Fibroblast of skin of left biceps (primary cell): ENCODE measurements at regions not wholly inside any gene's neighbourhood (a gene's known extent, or its start where the extent isn't known, plus 50 kb on each side); places are given as distances from the start of the nearest gene placed in this dataset.

Experiments used
- DNase-seq, 2 experiments: peaks; one replicate each; pipeline ENCODE4 v3.0.0-alpha.2; 2013; ENCODE audit warnings: low read depth in 2 of 2

DNA sequence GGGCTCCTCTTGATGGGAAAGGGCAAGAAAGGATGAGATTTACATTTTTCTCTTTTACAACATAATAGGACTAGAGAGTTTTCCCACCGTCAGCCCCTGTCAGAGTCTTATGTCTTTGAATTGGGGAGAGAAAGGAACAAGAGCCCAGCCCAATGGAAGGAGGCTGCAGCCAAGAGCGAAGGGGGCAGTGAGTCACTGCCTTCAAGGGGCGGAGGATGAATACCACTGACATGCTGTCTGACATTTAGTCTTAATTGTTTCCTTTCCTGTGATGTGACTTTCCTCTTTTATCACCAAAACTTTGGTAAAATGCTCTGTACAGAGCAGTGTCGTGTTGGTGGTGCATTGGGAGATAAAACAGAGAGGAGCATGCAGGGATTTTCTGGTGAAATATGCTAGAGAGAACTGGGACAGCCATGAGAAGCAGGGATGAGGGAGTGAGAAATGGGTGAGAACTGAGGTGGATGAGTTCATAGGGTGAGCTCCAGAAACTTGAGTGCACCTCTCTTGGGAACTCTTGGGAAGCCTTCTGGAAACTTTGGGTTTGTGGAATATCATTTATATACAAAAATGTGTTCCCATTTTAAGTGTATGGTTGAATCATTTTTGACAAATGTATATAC is 179.9 kb upstream of the FGGY start:
- no peak for DNase-seq

DNA sequence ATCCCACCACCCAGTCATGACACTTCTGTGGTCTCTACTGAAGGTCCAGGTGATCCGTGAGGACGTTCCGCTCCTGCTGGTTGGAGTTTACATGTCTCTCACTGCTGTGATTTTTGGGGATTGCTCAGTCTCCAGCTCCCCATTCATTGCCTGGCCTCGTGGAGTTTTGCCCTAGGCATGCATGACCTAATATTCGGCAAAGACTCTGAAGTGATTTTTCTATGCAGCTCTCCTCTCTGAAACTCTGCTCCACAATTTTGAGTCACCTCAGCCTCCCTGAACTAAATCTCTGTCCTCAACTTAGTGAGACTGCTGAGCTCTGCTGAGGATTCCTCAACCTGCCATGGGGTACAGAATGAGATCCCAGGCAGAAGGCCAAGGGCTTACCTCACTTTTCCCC is 174.4 kb upstream of the FGGY start:
- no peak for DNase-seq

DNA sequence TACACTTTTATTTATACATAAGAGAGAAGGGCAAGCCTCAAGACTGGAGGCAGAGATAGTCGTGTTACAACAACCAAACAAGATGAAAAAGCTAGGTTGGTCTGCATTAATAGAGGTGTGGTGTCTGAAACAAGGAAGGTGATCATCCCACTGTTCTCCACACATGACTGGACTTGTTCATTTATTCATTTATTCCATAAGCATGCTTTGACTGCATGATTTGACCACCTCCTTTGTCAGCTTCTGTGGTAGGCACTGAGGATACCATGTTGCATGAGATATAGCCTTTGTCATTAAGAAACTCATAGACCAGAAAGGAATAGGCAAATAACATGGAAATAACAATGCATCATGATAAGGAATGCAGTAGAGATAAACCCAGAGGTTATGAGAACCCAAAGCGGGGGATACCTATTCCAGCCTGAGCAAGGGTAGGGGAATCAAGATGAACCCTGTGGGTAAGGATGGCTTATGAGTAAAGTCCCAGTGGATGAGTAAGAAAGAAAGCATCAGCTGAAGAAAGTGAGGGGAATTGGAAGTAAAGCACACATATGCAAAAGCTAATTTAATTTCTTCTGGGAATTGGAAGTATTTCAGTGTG is 173.7 kb upstream of the FGGY start:
- DNase-seq = no peak

DNA sequence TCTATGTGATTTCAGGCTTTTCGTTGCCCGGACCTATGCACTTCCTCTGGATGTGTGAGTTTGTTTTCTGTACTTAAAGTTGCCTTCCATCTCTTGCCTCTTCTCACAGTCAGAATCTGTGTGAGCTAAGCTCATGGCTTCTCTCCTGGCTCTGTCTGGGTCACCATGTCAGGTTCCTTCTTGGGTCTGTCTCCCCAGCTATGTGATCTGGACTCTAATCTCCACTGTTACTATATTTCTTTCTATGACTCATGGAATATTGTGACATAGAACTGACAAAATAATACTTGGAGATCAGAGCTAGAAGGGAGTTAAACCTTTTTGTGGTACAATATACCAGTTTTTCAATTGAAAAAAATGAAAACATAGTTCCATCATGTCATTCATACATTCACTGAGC is 172.7 kb upstream of the FGGY start:
- no peak for DNase-seq

DNA sequence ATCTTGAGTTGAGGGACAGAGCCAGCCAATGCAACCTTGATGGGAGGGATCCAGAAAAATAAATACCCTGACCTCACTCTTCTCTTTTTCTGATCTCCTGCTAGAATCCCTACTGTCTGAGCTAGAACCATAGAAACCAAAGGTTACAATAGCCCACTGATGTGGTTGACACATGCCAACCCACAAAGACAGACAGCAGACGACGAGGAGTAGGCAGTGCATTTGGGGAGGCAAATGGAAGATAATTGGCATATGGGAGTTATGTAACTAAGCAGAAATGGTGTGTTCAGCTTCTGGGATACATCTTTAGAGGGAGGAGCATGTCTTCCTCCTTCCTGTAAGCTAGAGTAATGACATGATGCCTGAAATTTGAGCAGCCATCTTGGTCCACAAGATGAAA is 171.7 kb upstream of the FGGY start:
- DNase-seq = no peak

DNA sequence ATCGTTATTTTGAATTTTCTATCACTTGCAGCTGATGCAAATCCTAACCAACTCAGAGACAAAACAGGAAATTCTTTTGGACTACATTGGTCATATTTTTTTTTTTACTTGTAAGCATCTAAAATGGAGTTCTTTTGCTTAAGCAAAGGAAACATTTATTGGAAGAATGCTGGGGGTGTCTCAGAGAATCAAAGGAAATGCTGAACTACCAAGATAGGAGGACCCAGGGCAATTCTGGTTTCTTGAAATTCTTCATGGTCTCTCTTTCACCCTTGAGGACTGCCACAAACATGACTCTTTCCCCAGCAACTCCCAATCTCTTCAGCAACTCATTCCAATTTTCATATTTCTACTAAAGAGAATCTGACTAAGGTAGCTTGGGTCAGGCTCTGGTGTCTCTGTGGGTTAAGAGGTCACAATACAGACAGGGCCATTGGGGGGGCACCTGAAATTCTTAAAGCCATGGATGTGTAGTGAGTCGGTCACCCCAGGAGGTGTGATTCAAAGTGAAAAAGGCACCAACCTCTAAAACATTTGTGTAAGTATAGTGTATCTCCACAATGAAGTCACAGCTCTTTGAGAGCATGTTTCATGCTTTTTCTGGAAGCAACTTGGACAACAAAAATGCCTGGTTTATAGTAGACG is 171.1 kb upstream of the FGGY start:
- no peak for DNase-seq

DNA sequence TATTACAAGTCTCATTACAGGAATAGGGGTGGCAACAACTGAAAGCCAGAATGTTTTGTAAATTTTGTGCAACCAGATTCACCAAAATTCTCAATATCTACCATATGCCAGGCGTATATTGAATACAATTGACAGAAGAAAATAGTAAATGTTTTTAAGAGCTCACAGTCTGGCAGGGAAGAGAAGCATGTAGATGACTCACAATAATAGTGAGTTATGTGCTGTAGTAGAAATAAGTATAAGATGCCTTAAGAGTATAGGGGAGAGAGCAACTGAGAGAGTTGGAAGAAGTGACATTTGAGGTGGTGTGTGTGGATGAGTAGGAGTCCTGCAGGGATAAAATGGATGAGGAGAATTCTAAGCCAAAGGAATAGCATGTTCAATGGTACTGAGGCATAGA is 170.5 kb upstream of the FGGY start:
- DNase-seq = no peak

DNA sequence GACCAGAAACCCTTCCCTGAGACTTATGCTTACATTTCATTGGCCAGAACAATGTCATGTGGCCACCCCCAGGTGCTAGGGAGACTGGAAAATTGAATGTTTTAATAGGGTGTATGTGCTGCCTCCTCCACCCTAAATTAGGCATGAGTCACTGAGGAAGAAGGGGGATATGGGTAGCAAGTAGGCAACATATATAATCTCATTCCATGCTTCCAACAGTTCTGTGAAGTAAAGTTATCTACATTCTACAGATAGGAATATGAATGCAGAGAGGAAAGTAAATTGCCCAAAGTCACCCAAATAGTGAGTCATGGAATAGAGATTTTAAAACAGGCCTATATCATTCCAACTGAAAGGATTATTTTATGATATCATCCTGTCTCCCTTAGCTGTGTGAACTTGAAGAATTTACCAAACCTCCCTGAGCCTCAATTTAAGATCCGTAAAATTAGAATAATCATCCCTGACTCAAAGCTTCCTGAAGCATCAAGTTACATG is 168.6 kb upstream of the FGGY start:
- DNase-seq = peak; percentile 51 to 61

DNA sequence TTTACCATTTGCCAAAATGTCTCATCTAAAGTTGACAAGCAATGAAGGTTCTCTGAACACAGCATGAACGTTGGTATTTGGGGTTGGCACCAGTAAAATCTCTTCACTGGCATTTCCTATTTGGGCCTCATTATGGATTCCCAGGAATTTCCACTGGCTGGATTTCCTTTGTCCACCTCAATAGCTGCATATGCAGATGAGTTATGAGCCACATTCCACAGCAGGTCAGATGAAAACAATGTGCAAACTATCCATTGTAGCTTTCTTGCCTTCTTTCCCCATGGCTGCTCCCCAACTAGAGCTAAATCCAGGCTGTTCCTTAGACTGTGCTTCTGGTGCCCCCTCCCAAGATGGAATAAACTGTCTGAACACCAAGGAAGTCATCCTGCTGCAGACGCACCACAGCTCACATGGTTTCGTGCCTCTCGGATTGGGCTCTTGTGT is 168.1 kb upstream of the FGGY start:
- DNase-seq = peak; percentile 58 to 66

DNA sequence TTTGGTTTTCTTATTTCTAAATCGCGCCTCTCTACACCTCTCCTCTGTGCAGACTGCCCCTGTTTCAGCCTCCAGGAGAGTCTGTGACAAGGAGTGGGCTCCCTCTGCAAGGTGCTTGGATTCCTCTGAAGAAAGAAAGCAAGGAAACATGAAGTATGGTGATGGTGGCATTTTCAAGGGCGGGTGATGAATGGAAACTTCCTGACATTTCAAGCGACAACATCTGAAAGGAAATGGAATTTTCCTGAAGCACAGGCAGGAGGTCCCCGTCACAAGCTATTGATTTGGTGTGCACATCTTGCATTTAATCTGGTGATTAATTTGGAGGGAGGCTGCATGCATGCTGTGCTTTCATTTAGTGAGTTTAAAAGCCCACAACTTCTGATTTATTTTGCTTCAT is 164.6 kb upstream of the FGGY start:
- DNase-seq = no peak

DNA sequence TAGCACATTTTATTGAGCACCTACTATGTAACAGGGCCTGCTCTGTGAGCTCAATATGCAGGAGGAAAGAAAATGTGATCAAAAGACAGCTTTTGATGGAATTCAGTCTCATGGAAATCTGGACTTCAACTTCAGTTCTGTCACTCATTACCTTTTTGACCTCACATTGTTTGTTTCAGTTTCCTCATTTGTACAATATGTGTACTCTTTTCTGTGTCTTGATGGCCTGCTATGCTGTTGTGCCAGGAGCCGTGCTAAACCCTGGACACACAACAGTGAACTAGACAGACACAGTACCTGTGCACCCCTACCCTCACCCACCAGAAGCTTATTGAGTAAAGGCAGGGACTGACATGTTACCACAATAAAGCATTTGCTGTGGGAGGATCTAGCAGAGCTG is 162.9 kb upstream of the FGGY start:
- DNase-seq = no peak

DNA sequence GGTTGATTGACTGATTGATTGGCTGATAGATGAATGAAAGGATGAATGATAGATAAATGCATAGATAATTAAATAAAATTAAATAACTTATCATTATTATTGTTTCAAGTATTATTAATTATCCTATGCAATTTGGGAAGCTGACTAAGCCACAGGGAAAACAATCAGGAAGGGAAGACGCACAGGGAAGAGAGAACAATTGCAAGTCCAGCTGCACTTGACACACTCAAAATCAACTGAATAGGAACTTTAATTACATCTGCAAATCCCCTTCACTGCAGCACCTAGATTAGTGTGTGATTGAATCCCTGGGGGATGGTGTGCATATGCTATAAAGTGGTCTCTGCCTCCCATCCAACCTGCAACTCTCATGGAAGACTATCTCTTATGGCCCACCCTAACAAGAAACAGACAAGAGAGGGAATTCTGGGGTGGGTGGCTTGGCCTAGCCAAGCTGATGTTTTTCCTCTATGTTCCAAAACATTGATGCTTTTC is 161.1 kb upstream of the FGGY start:
- no peak for DNase-seq

DNA sequence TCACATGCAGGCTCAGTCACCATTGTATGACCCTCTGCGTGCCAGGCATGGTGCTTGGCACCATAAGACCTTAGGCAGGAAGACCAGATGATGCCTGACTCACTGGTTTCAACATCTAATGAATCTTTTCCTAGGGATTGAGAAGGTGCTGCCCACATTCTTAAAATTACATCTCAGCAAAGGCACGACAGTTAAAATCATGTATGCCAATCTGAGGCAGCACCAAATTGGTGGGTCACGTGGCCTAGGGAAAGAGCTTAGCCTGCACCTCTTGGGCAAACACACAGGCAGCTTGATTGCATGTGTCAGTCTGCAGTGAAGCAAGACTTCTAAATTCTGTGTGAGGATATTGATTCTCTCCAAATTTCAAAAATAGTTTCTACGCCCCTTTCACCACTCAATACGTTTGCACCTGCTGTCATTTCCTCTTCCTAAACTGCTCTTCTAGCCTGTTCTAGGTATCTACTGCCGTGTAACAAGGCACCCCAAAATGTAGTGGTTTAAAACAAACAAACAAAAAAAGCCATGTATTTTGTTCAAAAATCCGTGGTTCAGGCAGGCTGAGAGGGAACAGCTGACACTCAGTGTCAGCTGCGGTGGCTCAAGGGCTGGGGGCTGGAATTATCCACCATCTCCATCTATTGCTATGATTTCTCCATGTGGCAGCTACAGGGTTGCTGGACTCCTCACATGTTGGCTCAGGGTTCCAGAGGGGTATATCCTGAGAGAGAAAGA is 160.2 kb upstream of the FGGY start:
- DNase-seq = no peak

DNA sequence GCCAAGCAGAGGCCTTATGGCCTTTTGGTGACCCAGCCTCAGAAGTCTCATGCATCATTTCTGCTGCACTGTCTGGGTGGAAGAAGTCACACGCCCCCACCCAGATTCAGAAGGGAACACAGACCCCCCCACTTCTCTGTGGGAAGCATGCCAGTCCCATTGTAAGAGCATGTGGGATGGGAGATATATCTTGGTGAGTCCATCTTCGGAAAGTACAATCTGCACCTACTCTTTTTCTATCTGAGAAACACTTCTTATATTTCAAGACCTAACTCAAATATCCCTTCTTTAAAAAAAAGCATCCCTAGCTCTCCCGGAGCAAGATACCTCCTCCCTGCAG is 159.6 kb upstream of the FGGY start:
- no peak for DNase-seq

DNA sequence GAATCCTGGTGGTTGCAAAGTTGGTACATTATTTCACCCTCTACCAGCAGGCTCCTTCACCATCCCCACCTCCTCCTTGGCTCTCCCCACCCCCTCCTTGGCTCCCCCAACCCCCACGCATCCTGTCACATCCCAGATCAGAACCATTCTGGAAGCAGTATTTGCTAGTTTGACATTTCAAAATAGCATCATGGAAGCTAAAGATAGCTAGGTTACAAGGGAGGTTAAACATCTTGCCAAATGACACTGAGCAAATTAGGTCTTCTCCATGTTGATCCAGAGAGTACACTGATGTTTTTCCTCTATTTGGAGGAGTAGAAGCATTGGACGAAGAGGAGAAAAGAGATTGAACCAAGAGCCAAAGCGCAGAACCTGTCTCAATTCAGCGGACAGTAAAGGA is 158.9 kb upstream of the FGGY start:
- DNase-seq = no peak

DNA sequence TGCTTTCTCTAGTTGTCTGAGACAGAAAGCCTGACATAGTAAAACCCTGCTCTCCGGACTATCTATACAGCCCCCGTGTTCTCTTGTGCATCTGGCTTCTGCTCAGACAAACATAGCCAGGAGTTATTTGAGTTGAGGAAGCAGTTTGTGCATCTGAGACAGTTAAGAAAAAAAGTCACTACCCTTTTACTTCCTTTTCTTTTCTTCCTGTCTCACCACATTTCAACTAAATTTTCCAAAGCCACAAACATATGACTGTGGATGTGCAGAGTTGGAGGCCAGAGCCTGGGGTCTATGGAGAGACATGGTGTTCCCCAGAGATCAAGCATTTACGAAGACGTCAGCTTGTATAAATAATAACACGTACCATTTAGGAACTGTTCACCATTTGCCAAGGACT is 158.5 kb upstream of the FGGY start:
- no peak for DNase-seq

DNA sequence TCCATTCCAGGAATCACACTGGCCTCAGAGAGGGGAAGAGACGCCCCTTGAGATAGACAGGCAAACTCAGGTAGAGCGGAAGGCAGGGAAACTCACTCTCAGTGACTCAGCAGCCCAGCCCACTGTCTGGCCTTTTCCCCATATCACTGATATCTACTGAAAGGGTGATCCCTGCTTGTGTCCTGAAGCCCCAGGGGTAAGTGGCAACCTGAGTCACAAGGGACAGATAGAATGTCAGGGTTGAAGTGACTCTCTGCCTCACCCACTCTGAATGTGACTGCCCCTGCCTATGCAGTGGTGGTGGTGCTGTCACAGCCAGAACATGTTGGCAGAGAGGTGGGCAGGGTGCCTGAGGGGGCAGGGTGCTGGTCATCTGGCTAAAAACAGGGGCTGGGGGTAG is 157.5 kb upstream of the FGGY start:
- no peak for DNase-seq

DNA sequence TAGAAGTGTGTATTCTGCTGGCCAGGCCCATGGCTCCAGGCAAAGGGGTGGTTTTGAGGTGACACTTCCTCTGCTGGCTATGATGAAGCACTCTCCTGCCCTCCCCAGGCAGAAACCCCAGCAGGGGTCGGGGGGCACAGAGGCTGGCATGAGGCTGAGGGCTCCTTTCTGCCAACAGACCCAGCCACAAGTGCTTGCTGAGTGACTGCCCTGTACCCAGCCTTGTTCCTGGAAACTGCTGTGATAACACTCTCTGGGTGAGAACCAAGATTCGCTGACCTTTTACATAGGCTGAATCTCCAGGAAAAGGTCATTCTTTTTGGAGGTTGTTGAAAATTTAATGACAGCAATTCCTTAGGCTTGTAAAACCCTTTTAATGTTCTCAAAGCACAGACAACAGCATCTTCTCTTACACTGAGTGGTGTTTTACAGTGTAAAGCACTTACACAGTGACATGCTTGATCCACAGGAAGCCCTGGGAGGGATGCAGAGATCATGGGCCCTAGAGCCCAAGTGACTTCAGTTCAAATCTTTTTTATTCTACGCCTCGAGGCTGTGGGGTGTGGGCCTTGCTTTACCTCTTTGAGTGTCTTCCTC is 155.5 kb upstream of the FGGY start:
- DNase-seq = no peak

DNA sequence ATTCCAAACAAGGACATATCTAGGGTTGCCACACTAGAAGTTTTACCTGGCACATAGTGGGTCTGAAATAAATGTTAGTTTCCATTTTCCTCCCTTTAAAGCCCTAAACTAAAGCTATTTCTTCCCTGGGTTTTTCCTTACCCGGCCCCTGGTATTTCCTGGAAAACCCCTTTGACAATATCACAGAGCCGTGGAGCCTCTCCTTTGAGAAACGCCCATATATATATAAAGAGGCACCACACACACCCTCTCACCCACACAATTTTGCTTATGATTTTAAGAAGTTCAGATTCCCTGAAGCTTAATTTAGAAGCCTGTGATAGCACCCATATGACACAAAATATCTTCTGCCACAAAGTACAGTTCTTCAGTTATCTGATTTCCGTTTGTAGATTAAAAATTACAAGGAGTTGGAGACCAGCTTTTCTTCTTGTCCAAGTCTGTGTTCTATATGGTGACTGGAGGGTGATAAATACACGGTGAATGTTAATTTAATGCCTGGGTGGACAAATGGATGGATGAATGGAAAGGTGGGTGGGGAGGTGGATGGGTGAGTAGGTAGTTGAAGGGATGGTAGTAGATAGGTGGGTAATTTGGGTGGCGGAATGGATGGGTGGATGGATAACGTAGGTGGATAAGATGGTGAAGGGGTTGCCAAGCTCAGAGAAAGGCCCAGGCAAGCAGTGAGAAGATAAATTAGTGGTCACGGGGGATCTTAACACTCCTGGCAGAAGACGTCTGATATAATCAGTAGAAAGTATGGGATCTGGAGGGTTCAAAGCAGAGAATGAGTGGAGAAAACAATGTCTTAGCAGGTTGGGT is 154.4 kb upstream of the FGGY start:
- DNase-seq = no peak

DNA sequence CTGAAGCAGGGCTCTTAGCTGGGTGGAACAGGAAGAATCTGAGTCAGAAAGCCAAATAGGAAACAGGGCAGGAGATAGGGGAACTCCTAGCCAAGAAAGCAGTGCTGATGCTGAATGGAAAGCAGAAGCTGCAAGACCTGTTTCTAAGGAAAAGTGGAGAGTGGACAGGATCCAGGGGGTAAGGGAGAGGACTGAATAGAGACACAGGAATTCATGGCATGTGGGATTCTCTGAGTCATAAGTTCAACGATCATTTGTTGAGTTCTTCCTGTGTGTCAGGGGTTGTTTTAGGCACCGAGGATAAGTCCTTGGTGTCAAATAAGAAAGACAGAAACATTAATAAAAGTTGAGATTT is 153.8 kb upstream of the FGGY start:
- DNase-seq = peak; percentile 91

DNA sequence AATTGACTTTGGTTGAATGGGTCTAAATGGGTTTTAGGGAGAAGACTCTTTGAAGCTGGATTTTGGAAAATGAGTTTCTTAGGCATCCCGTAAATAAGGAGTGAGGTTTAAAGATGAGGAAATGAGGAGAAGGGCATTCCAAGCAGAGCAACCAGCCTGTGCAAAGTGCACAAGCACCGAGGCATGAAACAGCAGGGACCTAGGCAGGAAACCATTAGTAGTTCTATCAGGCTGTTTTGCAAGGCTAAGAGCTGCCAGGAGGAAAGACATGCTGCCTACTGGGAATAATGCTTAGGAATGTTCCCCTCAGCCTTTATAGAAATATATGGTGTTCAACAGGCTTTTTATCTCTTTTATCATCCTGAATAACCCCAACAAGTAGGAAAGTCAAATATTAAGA is 153.1 kb upstream of the FGGY start:
- DNase-seq = no peak
